T-helper 1 cell (primary cell): ENCODE measurements at regions not wholly inside any gene's neighbourhood (a gene's known extent, or its start where the extent isn't known, plus 50 kb on each side); places are given as distances from the start of the nearest gene placed in this dataset.
"Not testable (repeated sequence)": the region's sequence is repeated elsewhere in the genome, so short reads cannot be mapped to it uniquely, and the experiment has no call there.

Experiments used
- DNase-seq, 5 donors: peaks; one replicate each; pipeline ENCODE4 v3.0.0-alpha.2; 2012 to 2020

DNA sequence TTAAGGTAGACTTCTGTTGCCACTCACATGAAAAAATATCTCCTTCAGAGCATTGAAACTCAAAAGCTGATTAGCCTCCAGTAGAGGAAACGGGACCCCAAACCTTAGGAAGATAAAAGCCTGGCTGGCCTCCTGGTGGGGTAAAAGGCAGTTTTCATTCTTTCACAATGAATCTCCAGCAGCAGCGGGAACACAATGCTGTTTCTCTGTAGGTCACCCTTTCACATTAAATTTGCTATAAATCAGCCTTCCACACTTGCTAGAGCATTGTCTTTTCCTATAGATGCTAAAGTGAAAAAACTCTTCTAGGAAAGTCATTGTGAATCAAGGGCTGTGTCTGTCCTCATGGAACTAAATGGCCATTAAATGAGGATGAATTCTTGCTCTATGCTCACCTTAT lies 207.3 kb upstream of the MAGEB2 start:
- no peak for DNase-seq

DNA sequence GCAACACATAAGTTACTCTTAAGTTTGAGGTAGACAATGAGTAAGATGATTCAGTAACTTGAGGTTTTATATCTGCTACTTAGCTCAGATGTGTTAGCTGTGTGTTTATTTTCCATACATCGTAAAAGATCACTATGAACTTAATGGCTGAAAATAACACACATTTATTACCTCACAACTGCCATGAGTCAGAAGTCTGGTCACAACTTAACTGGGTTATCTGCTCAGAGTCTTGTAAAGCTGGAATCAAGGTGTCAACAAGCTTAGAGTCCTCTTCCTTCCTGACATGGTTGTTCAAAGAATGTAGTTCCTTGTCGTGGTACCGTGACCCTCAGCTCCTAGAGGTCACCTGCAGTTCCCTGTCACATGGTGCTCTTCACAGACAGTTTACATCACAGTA lies 204.9 kb upstream of the MAGEB2 start:
- no peak for DNase-seq

DNA sequence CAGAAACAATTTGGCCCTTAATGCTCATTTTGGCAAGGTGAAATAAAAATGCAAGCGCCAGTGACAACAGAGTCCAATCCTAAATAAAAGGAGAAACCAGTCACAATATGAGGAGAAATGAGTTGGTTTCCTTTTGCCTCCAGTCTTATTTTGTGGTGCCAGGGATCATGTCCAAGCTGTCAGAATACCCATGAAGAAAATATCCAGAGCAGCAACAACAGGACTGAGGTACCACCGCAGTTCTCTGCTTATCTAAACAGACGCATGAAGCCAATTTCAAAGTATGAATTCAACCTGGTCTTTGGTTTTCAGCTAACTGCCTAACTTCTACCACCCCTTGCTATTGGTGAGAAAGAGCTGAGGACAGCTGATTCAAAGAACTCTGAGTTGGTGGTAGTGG lies 199.9 kb upstream of the MAGEB2 start:
- DNase-seq, result no peak

DNA sequence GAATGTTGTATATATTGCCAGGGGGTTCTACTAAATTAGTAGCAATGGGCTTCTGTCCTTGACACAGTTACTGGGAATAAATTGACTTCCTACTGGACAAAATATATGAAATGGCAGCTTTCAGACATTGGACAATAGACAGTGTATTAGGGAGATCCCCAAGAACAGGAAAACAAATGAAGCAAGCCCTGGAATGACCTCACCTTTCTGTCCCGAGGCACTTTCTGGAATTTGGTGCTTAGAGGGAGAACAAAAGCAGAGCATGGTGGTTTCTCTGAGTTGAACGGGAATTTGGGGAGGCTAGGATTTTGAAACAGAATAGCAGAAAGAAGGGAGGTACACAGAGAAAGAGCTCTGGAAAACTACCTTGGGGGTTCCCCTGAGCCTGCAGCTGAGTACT lies 187.7 kb upstream of the MAGEB2 start:
- DNase-seq, result no peak

DNA sequence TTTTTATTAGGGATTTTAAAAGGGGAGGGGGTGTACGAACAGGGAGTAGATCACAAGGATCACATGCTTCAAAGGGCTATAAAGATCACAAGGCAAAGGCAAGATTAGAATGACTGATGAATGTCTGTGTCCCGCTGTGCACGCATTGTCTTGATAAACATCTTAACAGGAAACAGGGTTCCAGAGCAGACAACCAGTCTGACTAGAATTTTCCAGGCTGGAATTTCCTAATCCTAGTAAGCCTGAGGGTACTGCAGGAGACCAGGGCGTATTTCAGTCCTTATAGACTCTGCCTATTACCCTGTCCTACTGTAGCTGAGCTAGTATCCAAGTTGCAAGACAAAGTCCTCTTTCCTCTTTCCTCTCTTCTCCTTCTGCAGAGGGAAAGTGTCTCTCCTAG lies 179.0 kb upstream of the MAGEB2 start:
- not testable (repeated sequence) for DNase-seq

DNA sequence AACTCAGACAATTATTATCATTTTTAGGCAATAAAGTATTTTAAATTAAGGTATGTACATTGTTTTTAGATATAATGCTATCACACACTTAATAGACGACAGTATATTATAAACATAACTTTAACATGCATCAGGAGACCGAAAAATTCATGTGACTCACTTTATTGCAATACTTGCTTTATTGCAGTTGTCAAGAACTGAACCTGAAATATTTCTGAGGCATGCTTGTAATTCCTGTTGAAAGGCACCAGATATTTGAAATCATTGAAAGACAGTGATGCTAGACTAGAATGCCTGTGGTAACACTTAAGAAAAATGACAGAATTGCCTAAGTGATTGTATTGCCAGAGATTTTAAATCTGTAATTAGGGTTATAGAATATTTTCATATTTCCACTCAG lies 175.6 kb upstream of the MAGEB2 start:
- no peak for DNase-seq

DNA sequence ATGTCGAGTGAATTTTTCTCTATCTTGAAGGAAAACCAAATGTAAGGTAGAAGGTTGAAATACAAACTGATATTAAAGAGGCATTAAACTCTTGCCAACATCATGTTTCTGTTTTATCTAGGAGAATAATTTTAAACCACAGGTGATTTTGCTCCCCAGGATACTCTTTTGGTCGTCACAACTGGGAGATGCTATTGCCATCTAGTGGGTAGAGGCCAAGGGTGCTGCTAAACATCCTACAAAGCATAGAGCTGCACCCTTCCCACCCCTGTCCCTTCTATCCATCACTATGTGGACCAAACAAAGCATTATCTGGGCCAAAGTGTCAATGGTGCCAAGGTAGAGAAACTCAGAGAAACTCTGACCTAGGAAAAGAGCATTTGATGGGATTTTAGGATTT lies 154.6 kb upstream of the MAGEB2 start:
- DNase-seq, result no peak

DNA sequence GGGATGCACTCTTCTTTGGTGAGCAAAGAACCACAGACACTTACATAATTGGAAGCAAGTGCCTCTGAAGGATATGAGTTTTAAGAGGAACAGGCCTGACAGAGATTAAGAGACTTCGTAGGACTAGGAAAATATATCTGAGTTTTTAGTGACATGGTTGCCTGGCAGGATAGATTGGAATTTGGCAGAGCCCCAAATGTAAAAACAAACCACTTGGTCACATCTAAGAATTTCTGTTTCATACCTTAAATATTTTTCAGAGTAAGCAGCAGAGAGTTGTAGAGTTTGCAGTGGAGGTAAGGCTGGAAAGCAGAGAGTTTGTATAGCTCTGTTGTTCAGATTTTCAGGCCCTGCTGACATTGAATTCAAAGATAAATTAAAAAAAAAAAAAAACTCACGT lies 150.1 kb upstream of the MAGEB2 start:
- no peak for DNase-seq

DNA sequence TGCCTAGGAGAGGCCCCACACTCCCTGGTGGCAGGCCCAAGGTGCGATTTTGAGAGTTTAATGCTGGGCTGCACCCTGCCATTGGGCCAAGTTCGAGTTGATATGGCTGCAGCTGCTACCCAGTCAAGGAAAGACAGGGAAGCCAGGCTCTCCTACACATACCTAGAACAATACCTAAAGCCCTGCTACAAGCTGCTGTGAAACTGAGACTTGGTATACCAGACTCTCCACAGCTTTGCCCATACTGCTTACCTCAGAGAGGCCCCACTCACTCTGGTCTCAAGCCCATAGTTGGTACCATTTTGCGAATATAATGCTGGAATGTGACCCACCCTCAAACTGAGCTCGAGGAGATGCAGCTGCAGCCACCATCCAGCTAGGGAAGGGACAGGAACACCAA lies 147.7 kb upstream of the MAGEB2 start:
- no peak for DNase-seq

DNA sequence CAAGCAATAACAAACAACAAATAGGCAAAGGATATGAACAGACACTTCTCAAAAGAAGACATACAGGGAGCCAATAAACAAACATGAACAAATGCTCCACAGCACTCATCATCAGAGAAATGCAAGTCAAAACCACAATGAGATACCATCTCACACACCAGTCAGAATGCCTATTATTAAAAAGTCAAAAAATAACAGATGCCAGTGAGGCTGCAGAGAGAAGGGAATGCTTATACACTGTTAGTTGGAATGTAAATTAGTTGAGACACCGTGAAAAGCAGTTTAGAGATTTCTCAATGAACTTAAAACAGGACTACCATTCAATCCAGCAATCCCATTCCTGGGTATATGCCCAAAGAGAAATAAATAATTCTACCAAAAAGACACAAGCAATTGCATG lies 129.8 kb upstream of the MAGEB2 start:
- no peak for DNase-seq

DNA sequence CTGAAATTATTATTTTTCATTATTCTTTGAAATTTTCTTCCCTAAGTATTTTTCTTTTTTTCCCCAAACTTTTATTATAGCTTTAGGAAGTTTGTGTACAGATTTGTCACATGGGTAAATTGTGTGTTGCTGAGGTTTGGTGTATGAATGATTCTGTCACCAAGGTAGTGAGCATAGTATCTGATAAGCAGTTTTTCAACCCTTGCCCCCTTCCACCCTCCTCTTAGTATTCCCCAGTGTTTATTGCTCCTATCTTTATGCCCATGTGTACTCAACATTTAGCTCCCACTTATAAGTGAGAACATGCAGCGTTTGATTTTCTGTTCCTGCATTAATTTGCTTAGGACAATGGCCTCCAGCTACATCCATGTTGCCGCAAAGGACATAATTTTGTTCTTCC lies 103.9 kb upstream of the MAGEB2 start:
- no peak for DNase-seq

DNA sequence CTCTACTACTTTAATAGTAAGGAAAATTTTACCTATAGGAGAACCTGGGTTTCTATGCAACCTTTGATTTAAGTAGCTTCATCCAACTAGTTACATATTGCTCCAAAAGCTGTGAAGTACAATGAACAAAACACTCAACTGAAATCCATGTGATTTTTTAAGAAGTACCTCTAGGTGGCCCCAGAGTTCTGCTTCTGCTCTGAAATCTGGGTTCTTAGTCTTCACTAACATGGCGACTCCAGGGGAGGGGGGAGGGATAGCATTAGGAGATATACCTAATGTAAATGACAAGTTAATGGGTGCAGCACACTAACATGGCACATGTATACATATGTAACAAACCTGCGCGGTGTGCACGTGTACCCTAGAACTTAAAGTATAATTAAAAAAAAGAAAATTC lies 73.4 kb upstream of the MAGEB2 start:
- peak in 1 of 5 donors; percentile 11 for DNase-seq

DNA sequence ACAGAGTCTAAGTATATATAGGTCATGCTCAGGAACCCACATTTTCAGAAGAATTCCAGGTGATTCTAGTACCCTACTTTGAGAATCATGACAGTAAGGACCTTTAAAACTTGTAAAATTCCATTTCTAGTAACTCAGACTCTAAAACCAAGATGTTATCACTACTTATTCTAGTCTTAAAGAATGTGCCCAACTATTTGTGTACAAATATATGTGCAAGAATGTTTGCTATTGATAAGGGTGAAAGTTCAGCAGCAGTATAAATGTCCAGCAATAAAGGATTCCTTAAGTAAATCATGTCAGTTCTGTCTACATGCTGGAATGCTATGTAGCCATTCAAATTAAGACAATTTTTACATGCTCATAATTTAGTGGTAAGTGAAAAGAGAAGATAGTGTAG lies 71.1 kb upstream of the MAGEB2 start:
- DNase-seq, result no peak

DNA sequence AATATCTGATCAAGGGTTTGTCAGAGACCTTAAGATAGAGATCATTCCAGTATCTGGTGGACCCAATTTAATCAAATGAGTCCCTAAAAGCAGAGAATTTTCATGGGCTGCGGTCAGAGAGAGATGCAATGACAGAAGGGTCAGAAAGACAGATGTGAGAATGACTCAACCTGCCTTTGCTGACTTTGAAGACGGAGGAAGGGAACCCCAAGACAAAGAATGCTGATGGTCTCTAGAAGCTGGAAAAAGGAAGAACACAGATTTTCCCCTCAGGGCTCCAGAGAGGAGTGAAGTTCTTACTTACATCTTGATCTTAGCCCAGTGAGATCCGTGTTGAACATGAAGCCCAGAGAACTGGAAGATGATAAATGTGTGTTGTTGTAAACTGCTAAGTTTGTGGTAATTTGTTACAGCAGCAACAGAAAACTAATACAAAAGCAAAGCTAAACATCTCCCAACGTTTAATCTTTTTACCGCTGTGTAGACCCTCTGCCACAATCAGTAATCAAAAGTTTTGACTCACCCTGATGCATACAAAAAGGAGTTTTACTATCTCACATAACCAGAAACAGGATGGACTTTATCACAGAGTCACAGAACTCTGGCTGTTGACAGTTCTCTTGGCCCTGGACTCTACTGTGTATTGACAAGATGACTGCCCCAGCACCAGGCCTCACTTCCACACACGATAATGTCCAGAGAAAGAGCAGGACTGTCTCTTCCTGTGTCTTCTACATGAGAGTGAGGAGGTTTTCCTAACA lies 70.2 kb upstream of the MAGEB2 start:
- no peak for DNase-seq

DNA sequence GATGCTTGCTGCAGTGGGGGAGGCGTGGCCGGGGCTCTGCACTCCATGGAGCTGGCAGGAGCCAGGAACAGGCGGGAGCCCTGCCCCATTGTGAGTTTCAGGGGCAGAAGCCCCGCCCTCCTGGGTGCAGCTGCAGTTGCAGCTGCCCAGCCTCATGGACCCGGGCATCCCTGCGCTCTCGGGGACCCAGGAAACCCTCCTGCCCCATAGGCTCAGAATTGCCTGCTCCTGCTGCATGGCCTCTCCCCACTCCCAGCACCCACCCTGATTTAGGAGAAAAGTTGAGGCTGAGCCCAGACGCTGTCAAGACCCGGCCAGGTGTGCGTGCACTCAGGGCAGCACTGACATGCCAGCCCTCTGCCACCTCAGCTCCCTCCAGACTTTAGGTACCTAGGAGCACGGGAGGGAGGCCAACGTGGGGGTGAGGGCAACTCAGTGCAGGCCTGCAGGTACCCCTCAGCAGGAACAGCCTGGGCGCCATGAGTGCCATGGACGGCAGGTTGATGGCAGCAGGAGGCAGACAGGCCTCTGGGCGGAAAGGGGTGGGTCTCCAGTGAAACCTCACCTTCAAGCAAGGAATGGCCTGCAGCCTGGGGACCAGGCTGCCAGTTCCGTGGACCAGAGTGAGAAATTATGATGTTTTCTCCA lies 67.2 kb upstream of the MAGEB2 start:
- DNase-seq, result no peak

DNA sequence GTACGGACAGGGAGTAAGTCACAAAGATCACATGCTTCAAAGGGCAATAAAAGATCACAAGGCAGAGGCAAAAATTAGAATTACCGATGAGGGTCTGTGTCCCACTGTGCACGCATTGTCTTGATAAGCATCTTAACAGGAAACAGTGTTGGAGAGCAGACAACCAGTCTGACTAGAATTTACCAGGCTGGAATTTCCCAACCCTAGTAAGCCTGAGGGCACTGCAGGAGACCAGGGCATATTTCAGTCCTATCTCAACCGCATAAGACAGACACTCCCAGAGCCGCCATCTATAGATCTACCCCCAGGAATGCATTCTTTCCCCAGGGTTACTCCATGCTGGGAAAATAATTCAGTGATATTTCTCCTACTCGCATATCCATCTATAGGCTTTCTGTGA lies 66.2 kb upstream of the MAGEB2 start:
- not testable (repeated sequence) for DNase-seq

DNA sequence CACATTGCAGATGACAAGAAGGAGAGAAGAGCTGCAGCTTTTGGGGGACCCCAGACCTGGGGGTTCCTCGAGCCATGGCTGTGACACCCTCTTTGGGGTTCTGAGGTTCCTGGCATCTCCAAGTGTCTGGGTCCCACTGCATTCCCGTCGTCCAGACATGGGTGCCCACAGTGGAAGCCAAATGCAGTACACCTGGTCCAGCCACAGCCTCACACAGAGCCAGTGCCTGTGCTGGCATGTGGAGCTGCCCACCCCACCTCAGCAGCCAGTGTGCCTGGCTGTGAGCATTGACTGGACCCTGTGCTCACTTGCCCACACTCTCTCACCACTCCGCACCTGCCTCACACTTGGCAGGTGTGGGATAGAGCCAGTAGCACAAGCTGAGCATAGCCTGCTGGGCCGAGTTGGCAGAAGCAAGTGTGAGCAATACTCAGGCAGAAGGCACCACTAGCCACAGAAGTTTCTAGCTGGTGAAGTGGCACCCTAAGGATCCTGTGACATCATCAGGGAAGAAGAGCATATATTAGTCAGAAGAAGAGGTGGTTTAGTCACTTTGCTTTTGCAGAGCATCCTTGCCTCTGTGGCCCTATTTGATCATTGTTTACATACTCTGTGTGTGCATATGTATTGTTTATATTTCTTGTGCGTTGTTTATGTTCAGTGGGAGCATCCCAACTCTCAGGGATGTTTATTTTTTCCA lies 65.0 kb upstream of the MAGEB2 start:
- DNase-seq, result no peak

DNA sequence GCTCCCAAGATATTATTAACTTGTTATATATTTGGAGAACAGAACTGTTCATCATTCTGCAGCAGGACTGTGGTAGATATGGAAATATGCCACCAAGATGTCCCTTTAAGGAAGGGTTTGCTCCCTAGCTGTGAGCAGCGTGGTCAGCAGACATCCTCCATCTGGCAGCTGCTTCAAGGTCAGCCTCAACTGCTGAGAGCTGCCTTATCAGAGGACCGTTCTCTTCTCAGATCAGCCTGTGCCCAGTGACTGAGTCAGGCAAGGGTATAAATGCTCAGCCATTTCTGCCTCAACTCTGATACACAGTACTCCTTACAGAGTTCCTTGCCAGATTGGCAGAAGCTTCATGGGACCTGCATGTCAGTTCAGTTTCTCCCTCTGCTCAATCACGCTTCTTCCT lies 63.4 kb upstream of the MAGEB2 start:
- DNase-seq, result no peak

DNA sequence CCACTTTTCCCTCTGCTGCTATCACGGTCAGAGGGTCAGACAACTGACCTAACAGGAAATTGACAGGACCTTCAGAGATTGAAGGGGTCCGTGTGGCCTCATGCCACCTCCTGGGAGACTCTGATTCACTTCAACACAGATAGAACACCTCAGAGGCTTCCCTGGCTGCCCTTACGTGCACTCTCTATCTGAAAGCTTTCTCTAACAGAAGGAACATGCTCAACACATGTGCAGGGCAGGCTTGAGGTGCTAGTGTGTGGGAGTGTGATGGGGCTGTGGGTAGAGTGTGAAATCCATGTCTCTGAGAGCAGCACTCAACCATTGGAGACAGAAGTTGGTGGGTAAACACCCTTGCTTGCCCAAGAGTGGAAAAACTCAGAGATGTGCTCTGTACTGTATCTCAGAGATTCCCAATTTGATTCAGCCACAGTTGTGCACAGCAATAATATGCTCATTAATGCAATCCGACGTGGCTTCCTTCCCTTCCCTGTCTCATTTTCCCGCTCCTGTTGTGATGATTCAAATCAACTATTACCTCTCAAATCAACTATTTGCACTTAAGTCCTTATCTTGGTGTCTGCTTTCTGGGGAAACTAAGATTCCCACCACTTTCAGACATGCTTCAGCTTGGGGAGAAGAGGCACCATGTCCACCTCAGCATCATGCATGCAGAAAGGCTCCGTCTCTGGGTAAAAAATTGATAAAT lies 62.0 kb upstream of the MAGEB2 start:
- DNase-seq, result no peak

DNA sequence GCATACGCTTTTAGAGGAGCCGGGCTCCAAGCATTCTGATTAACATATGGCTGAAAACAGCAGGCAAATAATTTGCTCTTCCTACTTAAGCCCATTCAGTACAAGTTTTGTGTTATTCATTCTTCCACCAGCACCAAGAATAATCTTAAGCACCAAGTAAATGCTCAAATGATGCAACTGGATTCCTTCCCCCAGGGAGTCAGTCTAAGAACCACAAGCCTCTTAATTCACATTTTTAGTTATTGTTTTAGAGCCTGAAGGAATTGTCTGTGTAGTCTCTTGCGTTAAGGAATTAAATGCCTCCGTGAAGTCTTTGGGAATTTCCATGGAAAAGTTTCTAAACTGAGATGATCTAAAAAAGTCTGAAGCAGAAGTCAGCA lies 61.5 kb upstream of the MAGEB2 start:
- no peak for DNase-seq

DNA sequence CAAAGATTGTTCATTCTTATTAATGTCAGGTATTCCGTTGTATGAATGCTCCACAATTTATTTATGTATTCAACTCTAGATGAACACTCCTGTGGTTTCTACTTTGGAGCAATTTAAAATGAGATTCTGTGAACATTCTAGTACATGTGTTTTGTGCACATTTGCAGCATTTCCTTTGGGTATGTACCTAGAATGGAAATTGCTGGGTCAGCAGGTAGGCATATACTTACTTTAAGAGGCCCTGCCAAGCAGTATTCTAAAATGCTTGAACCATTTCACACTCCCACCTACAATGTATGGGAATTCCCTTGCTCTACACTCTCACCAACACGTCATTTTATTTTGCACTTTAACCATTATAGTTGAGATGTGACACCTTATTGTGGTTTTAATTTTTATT lies 59.4 kb upstream of the MAGEB2 start:
- no peak for DNase-seq

DNA sequence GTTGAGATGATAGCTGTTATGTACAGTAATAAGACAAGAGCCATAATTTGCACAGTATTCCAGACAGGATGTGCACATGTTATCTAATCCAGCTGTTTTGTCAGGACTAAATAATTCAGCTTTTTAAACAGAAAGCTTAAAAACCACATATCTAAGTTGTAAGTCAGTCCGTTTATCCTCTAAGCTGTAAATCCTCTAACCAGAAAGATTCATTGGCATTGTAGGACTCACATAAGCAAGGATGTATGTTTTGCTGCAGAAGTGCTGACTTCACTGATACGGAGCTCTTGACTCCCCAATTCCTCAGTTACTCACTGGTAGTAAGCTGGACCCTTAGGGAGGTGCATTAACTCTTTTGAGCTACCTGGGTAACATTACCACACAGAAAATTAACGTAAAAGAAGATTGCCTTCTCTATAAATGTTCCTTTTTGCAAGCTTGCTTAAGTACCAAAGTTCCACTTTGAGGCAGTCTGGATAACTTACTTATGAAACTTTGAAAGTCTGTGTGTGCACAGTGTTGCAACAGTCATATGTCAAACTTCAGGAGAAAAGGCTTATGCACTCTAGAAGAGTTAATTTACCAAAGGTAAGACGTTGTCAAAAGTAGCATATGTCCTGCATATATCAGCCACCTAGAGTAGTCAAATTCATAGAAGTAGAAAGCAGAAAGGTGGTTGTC lies 58.3 kb upstream of the MAGEB2 start:
- DNase-seq, result no peak

DNA sequence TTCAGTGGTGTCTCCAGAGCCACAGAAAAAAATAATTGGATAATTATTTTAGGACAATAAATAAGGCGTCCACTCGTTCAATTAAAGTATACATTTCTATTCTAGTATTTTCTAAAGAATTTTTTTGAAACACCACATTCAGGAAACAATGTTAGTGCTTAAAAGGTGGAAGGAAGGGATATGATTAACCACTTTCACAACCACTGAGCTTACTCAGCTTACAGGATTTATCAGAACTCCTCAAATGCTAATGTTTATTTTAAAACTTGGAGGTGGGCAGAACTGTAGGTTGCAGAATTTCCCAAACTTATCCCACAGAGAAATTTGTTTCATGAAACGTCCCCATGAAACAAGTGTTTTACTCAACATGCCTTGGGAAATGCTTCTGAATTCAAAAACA lies 54.3 kb upstream of the MAGEB2 start:
- DNase-seq, result no peak
